CD4-positive, alpha-beta T cell treated with Interleukin-12 subunit alpha and Interleukin-12 subunit beta, for 1 hour (primary cell): ENCODE measurements at regions not wholly inside any gene's neighbourhood (a gene's known extent, or its start where the extent isn't known, plus 50 kb on each side); places are given as distances from the start of the nearest gene placed in this dataset.
"Not testable (repeated sequence)": the region's sequence is repeated elsewhere in the genome, so short reads cannot be mapped to it uniquely, and the experiment has no call there.

Experiments
- DNase-seq: peaks from one replicate; pipeline ENCODE4 v3.0.0-alpha.2; 2020

DNA sequence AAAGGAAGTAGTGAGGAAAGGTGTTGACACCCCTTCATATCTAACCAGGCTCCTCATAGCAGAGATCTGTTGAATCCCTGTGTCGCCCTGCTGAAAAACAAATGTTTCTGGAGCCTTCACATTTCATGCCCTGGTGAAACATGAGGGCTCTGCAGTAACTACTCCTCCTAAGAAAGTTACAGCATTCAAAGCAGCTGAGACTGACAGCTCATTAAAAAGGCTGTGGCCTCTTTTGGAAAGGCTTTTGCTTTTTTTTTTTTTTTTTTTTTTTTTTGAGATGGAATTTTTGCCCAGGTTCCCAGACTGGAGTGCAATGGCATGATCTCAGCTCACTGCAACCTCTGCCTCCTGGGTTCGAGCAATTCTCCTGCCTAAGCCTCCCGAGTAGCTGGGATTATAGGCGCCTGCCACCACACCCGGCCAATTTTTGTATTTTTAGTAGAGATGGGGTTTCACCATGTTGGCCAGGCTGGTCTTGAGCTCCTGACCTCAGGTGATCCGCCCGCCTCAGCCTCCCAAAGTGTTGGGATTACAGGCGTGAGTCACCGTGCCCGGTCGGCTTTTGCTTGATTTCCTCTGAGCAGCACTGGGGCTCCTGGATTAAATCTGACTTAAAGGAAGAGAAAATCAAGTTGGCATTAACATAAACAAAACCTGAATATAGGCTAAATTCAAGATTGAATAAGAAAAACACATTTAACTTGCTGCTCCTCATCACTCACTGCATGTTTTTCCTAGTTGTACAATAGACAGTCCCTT lies 112.9 kb downstream of the PCSK1 start:
- DNase-seq: not testable (repeated sequence)

- DNase-seq: no peak
These were observed 114.4 kb downstream of the PCSK1 start for GRCh38 chr5:96318569-96319110.

- no peak for DNase-seq
These were observed 115.1 kb downstream of the PCSK1 start for GRCh38 chr5:96317945-96318344.

- no peak for DNase-seq
These were observed 116.6 kb downstream of the PCSK1 start for GRCh38 chr5:96316487-96316886.

DNA sequence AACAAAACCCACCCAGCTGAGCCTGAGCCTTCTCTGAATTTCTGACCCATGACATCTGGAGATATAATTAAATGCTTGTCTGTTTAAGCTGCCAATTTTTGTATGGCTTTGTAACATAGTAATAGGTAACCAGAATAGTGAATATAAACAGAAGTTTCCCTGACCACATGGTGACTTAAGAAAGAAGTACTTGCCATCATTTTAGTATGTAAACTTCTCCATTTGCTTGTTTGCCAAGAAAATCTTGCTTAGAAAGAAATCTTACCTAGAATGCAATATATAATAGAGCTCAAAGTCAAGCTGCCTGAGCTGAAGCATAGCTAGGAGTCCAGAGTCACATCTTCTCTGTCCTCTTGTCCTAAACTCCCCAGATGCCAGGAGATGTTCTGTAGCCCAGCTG lies 117.0 kb downstream of the PCSK1 start:
- no peak for DNase-seq

- DNase-seq: no peak
These were observed 117.6 kb downstream of the PCSK1 start for GRCh38 chr5:96315431-96315830.

DNA sequence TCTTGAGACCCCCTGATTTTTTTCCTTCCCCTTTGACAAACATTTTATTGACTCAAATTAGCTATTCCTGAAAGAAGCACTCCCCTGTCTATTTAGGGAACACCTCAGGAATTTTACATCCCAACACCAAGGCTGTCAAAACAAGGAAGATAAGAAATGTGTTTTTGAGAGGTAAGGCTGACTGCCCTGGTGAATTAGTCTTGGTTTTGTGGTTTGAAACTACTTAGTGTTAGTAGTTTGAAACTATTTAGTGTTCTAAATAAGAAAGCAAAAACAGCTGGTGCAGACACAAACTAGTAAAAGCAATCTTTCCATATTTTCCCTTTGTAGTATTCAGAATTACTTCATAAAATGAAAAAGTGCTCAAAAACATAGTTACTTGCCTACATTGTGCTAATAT lies 120.7 kb downstream of the PCSK1 start:
- no peak for DNase-seq

GRCh38 chr5:96307047-96307446 lies 126.0 kb downstream of the PCSK1 start:
- DNase-seq: not testable (repeated sequence)

DNA sequence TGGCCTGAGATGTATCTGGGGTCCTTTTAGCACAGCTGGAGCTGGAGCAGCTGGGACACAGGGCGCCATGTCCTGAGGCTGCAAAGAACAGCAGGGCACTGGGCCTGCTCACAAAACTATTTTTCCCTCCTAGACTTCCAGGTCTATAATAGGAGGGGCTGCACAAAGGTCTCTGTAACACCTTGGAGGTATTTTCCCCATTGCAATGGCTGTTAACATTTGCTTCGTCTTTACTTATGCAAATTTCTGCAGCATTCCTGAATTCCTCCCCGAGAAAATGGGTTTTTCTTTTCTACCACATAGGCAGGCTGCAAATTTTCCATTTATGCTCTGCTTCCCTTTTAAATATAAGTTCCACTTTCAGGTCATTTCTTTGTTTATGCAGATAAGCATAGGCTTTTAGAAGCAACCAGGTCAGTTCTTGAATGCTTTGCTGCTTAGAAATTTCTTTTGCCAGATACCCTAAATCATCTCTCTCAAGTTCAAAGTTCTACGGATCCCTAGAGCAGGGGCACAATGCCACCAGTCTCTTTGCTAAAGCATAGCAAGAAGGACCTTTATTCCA lies 130.8 kb downstream of the PCSK1 start:
- DNase-seq: no peak

DNA sequence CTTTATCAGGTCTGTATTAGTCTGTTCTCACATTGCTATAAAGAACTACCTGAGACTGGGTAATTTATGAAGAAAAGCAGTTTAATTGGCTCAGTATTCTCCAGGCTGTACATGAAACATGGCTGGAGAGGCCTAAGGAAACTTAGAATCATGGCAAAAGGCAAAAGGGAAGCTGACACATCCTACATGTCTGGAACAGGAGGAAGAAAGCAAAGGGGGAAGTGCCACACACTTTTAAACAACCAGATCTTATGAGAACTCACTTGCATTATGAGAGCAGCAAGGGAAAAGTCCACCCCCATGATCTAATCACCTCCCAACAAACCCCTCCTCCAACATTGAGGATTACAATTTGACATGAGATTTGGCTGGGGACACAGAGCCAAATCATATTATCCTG lies 132.1 kb downstream of the PCSK1 start:
- DNase-seq: no peak

DNA sequence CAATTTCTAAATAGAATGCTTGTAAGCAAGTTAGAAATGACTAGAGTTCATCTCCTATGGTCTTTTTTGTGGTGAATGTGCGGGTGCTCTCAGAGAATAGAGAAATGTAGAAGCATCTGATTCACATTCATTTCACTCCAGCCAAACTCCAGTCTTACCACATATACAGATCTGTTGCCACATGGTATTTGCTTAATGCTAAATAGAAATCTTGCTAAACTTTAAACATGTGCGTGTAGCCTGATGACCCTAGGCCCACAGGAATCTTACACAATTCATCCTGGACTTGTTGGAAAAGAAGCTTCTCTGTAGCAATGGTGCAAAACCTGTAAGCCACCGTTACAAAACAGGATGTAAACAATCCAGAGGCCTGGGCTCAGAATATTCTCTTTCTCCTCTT lies 135.2 kb downstream of the PCSK1 start:
- no peak for DNase-seq

- no peak for DNase-seq
These were observed 135.8 kb downstream of the PCSK1 start for GRCh38 chr5:96297290-96297689.

GRCh38 chr5:96294884-96295202 lies 138.2 kb downstream of the PCSK1 start:
- no peak for DNase-seq

DNA sequence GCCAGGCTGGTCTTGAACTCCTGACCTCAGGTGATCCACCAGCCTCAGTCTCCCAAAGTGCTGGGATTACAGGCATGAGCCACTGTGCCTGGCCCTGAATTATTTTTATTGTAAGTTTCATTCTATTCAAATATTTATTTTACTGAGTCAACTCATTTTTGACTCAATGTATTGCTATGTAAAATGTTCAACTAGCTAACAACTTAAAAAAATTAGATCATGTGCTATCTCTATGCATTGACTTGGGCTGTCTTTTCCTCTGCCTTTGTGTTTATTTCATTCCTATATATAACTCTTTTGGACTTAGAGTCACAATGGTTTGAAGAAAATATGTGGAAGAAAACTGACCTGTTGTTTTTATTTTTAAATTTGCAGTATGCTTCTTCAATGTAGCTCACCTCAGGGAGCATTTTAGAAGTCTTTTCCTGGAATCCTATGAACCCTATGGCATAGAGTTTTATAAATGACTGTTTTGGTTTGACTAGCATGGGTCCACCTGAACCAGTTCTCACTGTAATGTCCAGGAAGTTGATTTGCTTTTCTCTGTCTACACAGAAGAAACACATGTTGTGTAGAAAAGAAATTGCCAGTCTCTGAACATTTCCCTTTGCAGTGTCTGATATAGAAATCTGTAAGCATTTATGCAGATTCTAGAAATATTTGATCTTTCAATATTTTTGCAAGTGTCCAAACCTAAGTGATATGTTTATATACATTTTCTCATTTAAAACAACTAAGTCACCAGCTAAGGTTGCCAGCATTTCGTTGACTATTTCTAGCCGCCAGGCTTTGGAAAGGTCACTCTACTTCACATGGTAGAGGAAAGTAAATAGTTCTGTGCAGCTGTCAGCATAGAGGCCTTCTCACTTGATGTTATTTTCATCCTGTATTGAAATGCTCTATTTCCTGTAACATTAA lies 138.8 kb downstream of the PCSK1 start:
- no peak for DNase-seq

DNA sequence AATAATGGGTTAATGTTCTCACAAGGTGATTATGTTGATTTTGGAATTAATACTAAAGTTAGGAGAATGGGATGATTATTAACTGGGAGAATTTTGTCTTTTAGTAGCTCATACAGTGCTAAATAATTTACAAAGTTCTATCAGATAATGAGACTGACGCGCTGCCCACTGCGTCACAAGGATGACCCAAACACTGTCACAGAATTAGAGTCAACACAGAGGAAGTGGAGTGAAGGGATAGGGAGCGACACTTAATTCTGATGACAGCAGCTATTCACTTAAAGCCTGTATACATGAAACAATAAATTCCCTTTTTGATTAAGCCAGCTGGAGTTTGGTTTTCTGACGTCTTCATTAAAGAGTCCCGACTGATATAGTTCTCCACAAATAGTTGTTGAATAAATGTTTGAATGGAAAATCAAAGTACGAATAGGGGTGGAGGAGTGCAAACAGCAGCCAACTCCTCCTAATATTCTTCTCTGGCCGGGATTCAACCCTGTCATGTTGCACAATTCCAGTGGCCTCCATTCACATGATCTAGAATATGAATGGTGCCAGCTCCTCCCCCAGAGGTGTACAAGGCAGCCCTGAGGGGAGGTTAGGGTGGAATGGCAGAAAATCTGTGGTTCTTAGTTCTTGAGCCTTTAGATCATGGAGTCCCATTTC lies 140.3 kb downstream of the PCSK1 start:
- DNase-seq: no peak

DNA sequence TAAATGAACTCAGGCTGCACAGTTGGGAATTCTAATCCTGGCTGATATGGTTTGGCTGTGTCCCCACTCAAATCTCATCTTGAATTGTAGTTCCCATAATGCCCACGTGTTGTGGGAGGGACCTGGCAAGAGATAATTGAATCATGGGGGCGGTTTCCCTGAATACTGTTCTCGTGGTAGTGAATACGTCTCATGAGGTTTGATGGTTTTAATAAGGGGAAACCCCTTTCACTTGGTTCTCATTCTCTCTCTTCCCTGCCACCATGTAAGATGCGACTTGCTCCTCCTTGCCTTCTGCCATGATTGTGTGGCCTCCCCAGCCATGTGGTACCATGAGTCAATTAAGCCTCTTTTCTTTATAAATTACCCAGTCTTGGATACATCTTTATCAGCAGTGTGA lies 143.8 kb downstream of the PCSK1 start:
- not testable (repeated sequence) for DNase-seq

GRCh38 chr5:96288845-96289185 lies 144.2 kb downstream of the PCSK1 start:
- DNase-seq: no peak

DNA sequence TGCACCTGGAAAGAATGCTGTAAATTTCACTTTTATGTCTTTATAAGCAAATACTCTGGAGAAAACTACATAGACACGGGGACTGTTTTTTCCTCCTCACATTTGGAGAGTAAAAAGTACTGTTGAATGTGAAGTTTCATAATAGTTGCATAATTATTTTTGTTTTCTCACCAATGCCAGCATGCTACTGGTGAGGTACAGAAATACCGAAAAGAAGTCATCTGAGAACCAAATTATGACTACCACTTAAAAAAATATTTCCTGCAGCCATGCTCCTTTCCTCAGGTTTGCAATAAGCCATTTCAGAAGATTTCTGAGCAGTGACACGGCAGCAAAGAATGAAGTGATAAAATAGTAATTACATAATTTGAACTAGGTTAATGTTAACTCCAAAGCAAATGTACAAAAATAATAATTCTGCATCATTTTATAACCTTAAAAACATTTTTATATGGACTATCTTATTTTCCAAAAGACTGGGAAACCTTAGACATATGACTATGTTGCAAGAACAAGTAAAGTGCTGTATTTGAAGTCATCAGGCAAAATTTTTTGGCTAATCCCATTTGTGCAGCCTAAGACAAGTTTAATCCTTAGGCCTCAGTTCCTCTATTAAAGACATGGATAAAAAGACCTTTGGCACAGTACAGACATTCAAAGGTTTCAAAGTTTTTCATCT lies 144.7 kb downstream of the PCSK1 start:
- no peak for DNase-seq

- DNase-seq: no peak
These were observed 145.9 kb downstream of the PCSK1 start for GRCh38 chr5:96287136-96287535.

DNA sequence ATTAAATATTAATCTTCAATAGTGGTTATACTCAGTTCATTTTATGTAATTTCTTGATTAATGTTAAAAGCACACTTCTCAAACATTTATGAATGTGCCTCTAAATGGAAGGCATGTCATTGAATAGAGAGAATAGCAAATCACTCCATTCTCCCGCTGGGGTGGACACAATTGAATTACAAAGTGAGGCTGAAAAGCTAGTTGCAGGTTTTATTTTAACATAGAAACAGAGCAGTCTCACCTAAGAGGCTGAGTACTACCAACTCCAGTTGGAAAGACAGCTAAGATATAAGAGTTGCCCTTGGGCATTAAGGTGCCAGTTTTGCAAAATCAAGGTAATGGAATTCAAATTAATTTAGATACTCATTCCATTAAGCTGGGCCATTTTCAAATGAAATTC lies 147.2 kb downstream of the PCSK1 start:
- no peak for DNase-seq

- no peak for DNase-seq
These were observed 148.2 kb downstream of the PCSK1 start for GRCh38 chr5:96284727-96285389.

- no peak for DNase-seq
These were observed 149.5 kb downstream of the PCSK1 start for GRCh38 chr5:96283589-96283988.
